ENCODE measurements at regions not wholly inside any gene's neighbourhood (a gene's known extent, or its start where the extent isn't known, plus 50 kb on each side); places are given as distances from the start of the nearest gene placed in this dataset.

DNA sequence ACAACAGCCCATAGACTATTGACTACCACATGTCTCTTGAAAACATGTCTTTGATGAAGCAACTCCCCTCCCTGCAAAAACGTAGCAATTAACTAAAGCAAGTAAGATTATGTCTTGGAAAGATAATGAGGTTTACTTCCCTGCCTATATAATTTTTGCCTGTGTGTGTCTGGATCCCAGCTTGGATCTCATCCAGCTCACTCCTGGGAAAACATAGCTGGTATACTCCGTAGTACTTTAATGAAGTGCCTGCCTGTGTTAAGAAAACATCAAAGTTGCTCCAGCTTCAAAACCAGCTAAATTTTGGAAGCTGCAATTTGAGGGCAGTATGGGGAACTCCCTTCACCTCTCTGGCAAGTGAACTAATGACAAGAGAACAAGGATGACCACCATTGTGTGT is 182.6 kb upstream of the C9orf72 start:
- no peak for TF ChIP-seq POLR2A (conservative IDR thresholded peaks at IDR 0.05)
- TF ChIP-seq RBM39 (optimal IDR thresholded peaks at IDR 0.05; ENCODE audit: low read depth, low read length): no peak
- TF ChIP-seq, protein P1, sequence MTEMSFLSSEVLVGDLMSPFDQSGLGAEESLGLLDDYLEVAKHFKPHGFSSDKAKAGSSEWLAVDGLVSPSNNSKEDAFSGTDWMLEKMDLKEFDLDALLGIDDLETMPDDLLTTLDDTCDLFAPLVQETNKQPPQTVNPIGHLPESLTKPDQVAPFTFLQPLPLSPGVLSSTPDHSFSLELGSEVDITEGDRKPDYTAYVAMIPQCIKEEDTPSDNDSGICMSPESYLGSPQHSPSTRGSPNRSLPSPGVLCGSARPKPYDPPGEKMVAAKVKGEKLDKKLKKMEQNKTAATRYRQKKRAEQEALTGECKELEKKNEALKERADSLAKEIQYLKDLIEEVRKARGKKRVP (CRISPR knock-in tag; IDR thresholded peaks at IDR 0.05): no peak
- no peak for TF ChIP-seq TEAD4 (IDR thresholded peaks at IDR 0.05; ENCODE audit: low read length)
- no peak for TF ChIP-seq TEAD4 (CRISPR knock-in tag; IDR thresholded peaks at IDR 0.05; ENCODE audit: borderline replicate concordance)
- no peak for TF ChIP-seq NFXL1 (CRISPR knock-in tag; IDR thresholded peaks at IDR 0.05)
- TF ChIP-seq, protein P2, sequence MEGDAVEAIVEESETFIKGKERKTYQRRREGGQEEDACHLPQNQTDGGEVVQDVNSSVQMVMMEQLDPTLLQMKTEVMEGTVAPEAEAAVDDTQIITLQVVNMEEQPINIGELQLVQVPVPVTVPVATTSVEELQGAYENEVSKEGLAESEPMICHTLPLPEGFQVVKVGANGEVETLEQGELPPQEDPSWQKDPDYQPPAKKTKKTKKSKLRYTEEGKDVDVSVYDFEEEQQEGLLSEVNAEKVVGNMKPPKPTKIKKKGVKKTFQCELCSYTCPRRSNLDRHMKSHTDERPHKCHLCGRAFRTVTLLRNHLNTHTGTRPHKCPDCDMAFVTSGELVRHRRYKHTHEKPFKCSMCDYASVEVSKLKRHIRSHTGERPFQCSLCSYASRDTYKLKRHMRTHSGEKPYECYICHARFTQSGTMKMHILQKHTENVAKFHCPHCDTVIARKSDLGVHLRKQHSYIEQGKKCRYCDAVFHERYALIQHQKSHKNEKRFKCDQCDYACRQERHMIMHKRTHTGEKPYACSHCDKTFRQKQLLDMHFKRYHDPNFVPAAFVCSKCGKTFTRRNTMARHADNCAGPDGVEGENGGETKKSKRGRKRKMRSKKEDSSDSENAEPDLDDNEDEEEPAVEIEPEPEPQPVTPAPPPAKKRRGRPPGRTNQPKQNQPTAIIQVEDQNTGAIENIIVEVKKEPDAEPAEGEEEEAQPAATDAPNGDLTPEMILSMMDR (IDR thresholded peaks at IDR 0.05 in 2 of 3, conservative IDR thresholded peaks at IDR 0.05 in 1 of 3; ENCODE audit: insufficient read depth in 2 of 3, low read depth in 1 of 3, low read length in 3 of 3): no peak
- TF ChIP-seq ZBTB17 (CRISPR knock-in tag; IDR thresholded peaks at IDR 0.05): no peak
- no peak for TF ChIP-seq NBN (IDR thresholded peaks at IDR 0.05; ENCODE audit: low read depth)
- TF ChIP-seq, protein P3, sequence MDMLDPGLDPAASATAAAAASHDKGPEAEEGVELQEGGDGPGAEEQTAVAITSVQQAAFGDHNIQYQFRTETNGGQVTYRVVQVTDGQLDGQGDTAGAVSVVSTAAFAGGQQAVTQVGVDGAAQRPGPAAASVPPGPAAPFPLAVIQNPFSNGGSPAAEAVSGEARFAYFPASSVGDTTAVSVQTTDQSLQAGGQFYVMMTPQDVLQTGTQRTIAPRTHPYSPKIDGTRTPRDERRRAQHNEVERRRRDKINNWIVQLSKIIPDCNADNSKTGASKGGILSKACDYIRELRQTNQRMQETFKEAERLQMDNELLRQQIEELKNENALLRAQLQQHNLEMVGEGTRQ (CRISPR knock-in tag; IDR thresholded peaks at IDR 0.05): no peak
- no peak for TF ChIP-seq ELF4 (CRISPR knock-in tag; IDR thresholded peaks at IDR 0.05)
- no peak for TF ChIP-seq DPF2 (IDR thresholded peaks at IDR 0.05)
- TF ChIP-seq ZNF146 (CRISPR knock-in tag; IDR thresholded peaks at IDR 0.05; ENCODE audit: unreplicated experiment): no peak

Measured in K562 (cell line).